Astrocyte (in vitro differentiated cells and primary cell): ENCODE measurements at regions not wholly inside any gene's neighbourhood (a gene's known extent, or its start where the extent isn't known, plus 50 kb on each side); places are given as distances from the start of the nearest gene placed in this dataset.
A peak's percentile ranks its signal among the peaks of the same experiment; 100 is the strongest.

Experiments
- DNase-seq: peaks from one replicate; pipeline ENCODE4 v3.0.0-alpha.2; 2010; ENCODE audit warnings: low read depth
- FAIRE-seq: peaks from 2 replicates; lab custom pipeline; 2011; peaks lifted over from hg19 to GRCh38; lab: Jason Lieb, UNC
- H2AFZ ChIP-seq: 2 replicates; pipeline ENCODE4 v1.6.0; 2012; ENCODE audit warnings: low read depth, low read length, inconsistent platforms
- H3K27ac ChIP-seq: 2 replicates; pipeline ENCODE4 v1.5.1; 2011; ENCODE audit warnings: low read depth, low read length, inconsistent platforms
- H3K27me3 ChIP-seq: 2 replicates; pipeline ENCODE4 v1.6.0; 2011; ENCODE audit warnings: low read length, inconsistent platforms; ENCODE audit not compliant: insufficient read depth
- H3K36me3 ChIP-seq: 2 replicates; pipeline ENCODE4 v1.5.1; 2011; ENCODE audit warnings: low read length, inconsistent platforms; ENCODE audit not compliant: insufficient read depth
- H3K4me1 ChIP-seq: 2 replicates; pipeline ENCODE4 v1.5.1; 2011; ENCODE audit warnings: low read length, inconsistent platforms; ENCODE audit not compliant: insufficient read depth
- H3K4me2 ChIP-seq: 2 replicates; pipeline ENCODE4 v1.6.0; 2012; ENCODE audit warnings: low read length, inconsistent platforms
- H3K4me3 ChIP-seq: 2 replicates; pipeline ENCODE4 v1.5.1; 2011; ENCODE audit warnings: low read depth, mild to moderate bottlenecking, low read length, inconsistent platforms; ENCODE audit not compliant: insufficient read depth
- H3K79me2 ChIP-seq: 2 replicates; pipeline ENCODE4 v1.6.0; 2012; ENCODE audit warnings: mild to moderate bottlenecking, low read length, inconsistent platforms; ENCODE audit not compliant: insufficient read depth
- H3K9ac ChIP-seq: 2 replicates; pipeline ENCODE4 v1.6.0; 2012; ENCODE audit warnings: mild to moderate bottlenecking, low read length, inconsistent platforms
- H3K9me3 ChIP-seq: 2 replicates; pipeline ENCODE4 v1.5.1; 2012; ENCODE audit warnings: low read depth, mild to moderate bottlenecking, low read length, inconsistent platforms; ENCODE audit not compliant: insufficient read depth
- H4K20me1 ChIP-seq: 2 replicates; pipeline ENCODE4 v1.6.0; 2012; ENCODE audit warnings: low read length, inconsistent platforms; ENCODE audit not compliant: insufficient read depth
- H3K27ac Mint-ChIP-seq: one replicate; pipeline ENCODE4 v1.8.0; 2021; ENCODE audit warnings: mild to moderate bottlenecking, mixed read lengths; ENCODE audit not compliant: unreplicated experiment
- H3K27me3 Mint-ChIP-seq: one replicate; pipeline ENCODE4 v1.8.0; 2021; ENCODE audit warnings: low read depth, mixed read lengths; ENCODE audit not compliant: unreplicated experiment
- H3K36me3 Mint-ChIP-seq: one replicate; pipeline ENCODE4 v1.8.0; 2021; ENCODE audit warnings: low read depth, mixed read lengths; ENCODE audit not compliant: unreplicated experiment
- H3K4me1 Mint-ChIP-seq: one replicate; pipeline ENCODE4 v1.8.0; 2021; ENCODE audit warnings: low read depth, mixed read lengths; ENCODE audit not compliant: unreplicated experiment
- H3K4me3 Mint-ChIP-seq: one replicate; pipeline ENCODE4 v1.8.0; 2021; ENCODE audit warnings: mild to moderate bottlenecking, moderate library complexity, mixed read lengths; ENCODE audit not compliant: unreplicated experiment
- H3K9me3 Mint-ChIP-seq: one replicate; pipeline ENCODE4 v1.8.0; 2021; ENCODE audit warnings: mild to moderate bottlenecking, mixed read lengths; ENCODE audit not compliant: unreplicated experiment
- CTCF ChIP-seq: IDR thresholded peaks from 2 replicates; pipeline ENCODE4 v1.5.1; 2011; ENCODE audit warnings: low read depth, mild to moderate bottlenecking, inconsistent platforms, low read length, moderate library complexity; ENCODE audit not compliant: insufficient read depth
- EZH2 ChIP-seq: IDR thresholded peaks from 2 replicates; pipeline ENCODE4 v1.6.1; 2012; ENCODE audit warnings: mild to moderate bottlenecking, low read length, inconsistent platforms; ENCODE audit not compliant: insufficient read depth

- H3K4me1 ChIP-seq: peaks cover 19% of the 10 kb centered on the region
- H2AFZ ChIP-seq: no peak overlapping the region
- no peaks in the 10 kb centered on the region for H3K79me2 ChIP-seq
- H3K4me2 ChIP-seq: peak overlapping the region; percentile 22
- peaks cover 18% of the 10 kb centered on the region for H3K4me1 Mint-ChIP-seq
- peaks cover 2% of the 10 kb centered on the region for H3K9me3 Mint-ChIP-seq
- peak overlapping the region; percentile 38 for H3K27ac Mint-ChIP-seq
- DNase-seq: peak; percentile 72
- no peaks in the 10 kb centered on the region for H3K27me3 ChIP-seq
- H3K27me3 Mint-ChIP-seq: no peaks in the 10 kb centered on the region
- no peak overlapping the region for H3K4me3 Mint-ChIP-seq
- no peak overlapping the region for H3K9ac ChIP-seq
- peak; percentile 50 for FAIRE-seq
- H3K36me3 Mint-ChIP-seq: no peaks in the 10 kb centered on the region
- H3K4me3 ChIP-seq: no peak overlapping the region
- no peaks in the 10 kb centered on the region for H3K36me3 ChIP-seq
- H4K20me1 ChIP-seq: no peaks in the 10 kb centered on the region
- H3K27ac ChIP-seq: peak overlapping the region; percentile 51
- TF ChIP-seq CTCF (no peak), EZH2 (no peak)
- no peaks in the 10 kb centered on the region for H3K9me3 ChIP-seq
Measured at GRCh38 chr5:125695996-125696655, 727.1 kb upstream of the GRAMD2B start.

- DNase-seq: peak; percentile 97
- H3K4me2 ChIP-seq: peak overlapping the region; percentile 22
- no peaks in the 10 kb centered on the region for H3K36me3 ChIP-seq
- Mint-ChIP-seq H3K27me3 (no peaks in the 10 kb centered on the region), H3K9me3 (peaks cover 2% of the 10 kb centered on the region), H3K27ac (peak overlapping the region; percentile 70), H3K4me3 (no peak overlapping the region), H3K36me3 (no peaks in the 10 kb centered on the region), H3K4me1 (peaks cover 18% of the 10 kb centered on the region)
- TF ChIP-seq CTCF (no peak), EZH2 (no peak)
- H3K4me1 ChIP-seq: peaks cover 19% of the 10 kb centered on the region
- peak overlapping the region; percentile 51 for H3K27ac ChIP-seq
- H3K9ac ChIP-seq: no peak overlapping the region
- H3K4me3 ChIP-seq: no peak overlapping the region
- no peaks in the 10 kb centered on the region for H4K20me1 ChIP-seq
- no peaks in the 10 kb centered on the region for H3K79me2 ChIP-seq
- H3K27me3 ChIP-seq: no peaks in the 10 kb centered on the region
- no peaks in the 10 kb centered on the region for H3K9me3 ChIP-seq
- H2AFZ ChIP-seq: no peak overlapping the region
- FAIRE-seq: peak; percentile 92
Measured at GRCh38 chr5:125696762-125697161, 726.4 kb upstream of the GRAMD2B start.

- Mint-ChIP-seq H3K4me1 (peaks cover 18% of the 10 kb centered on the region), H3K27me3 (no peaks in the 10 kb centered on the region), H3K36me3 (no peaks in the 10 kb centered on the region), H3K27ac (no peak overlapping the region), H3K4me3 (no peak overlapping the region), H3K9me3 (peaks cover 2% of the 10 kb centered on the region)
- H3K79me2 ChIP-seq: no peaks in the 10 kb centered on the region
- H3K4me1 ChIP-seq: peaks cover 19% of the 10 kb centered on the region
- no peak overlapping the region for H3K4me3 ChIP-seq
- FAIRE-seq (no peak), DNase-seq (no peak)
- H3K9me3 ChIP-seq: no peaks in the 10 kb centered on the region
- no peaks in the 10 kb centered on the region for H3K36me3 ChIP-seq
- no peaks in the 10 kb centered on the region for H4K20me1 ChIP-seq
- no peaks in the 10 kb centered on the region for H3K27me3 ChIP-seq
- no peak overlapping the region for H3K9ac ChIP-seq
- no peak for TF ChIP-seq EZH2
- no peak for TF ChIP-seq CTCF
- no peak overlapping the region for H3K27ac ChIP-seq
- no peak overlapping the region for H2AFZ ChIP-seq
- no peak overlapping the region for H3K4me2 ChIP-seq
Measured at GRCh38 chr5:125698420-125698819, 724.8 kb upstream of the GRAMD2B start.
